ENCODE measurements at regions not wholly inside any gene's neighbourhood (a gene's known extent, or its start where the extent isn't known, plus 50 kb on each side); places are given as distances from the start of the nearest gene placed in this dataset.

DNA sequence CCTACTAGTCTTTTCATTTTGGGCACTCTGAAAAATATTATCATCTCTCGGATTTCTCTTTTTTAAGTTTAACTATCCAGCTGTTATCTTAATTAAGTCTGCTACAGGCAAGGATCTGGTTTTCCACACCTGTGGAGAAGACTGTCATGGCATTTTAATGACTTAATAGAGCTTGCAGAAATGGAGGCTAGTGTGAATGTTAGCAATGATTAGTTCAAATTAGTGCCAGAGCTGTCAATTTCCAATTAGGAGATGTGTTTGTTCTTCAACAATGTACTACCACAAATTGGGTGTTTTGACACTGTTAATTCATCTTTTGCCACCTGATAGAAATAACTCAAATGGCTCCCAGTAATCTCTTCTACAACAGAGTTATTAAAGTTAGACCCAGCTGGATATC, 2023.0 kb upstream of the CDH9 start:
- TF ChIP-seq TCF12 (IDR thresholded peaks at IDR 0.05; ENCODE audit: low read depth): no peak
- no peak for TF ChIP-seq ZBTB7A (IDR thresholded peaks at IDR 0.05; ENCODE audit: low read depth)
- no peak for TF ChIP-seq NFIC (IDR thresholded peaks at IDR 0.05)
- TF ChIP-seq, protein P1, sequence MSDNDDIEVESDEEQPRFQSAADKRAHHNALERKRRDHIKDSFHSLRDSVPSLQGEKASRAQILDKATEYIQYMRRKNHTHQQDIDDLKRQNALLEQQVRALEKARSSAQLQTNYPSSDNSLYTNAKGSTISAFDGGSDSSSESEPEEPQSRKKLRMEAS (IDR thresholded peaks at IDR 0.05): no peak
- no peak for TF ChIP-seq TAF1 (IDR thresholded peaks at IDR 0.05; ENCODE audit: low read depth)
- no peak for TF ChIP-seq RAD21 (IDR thresholded peaks at IDR 0.05; ENCODE audit: low read depth)
- TF ChIP-seq YY1 (IDR thresholded peaks at IDR 0.05; ENCODE audit: low read depth): no peak
- TF ChIP-seq, protein P2, sequence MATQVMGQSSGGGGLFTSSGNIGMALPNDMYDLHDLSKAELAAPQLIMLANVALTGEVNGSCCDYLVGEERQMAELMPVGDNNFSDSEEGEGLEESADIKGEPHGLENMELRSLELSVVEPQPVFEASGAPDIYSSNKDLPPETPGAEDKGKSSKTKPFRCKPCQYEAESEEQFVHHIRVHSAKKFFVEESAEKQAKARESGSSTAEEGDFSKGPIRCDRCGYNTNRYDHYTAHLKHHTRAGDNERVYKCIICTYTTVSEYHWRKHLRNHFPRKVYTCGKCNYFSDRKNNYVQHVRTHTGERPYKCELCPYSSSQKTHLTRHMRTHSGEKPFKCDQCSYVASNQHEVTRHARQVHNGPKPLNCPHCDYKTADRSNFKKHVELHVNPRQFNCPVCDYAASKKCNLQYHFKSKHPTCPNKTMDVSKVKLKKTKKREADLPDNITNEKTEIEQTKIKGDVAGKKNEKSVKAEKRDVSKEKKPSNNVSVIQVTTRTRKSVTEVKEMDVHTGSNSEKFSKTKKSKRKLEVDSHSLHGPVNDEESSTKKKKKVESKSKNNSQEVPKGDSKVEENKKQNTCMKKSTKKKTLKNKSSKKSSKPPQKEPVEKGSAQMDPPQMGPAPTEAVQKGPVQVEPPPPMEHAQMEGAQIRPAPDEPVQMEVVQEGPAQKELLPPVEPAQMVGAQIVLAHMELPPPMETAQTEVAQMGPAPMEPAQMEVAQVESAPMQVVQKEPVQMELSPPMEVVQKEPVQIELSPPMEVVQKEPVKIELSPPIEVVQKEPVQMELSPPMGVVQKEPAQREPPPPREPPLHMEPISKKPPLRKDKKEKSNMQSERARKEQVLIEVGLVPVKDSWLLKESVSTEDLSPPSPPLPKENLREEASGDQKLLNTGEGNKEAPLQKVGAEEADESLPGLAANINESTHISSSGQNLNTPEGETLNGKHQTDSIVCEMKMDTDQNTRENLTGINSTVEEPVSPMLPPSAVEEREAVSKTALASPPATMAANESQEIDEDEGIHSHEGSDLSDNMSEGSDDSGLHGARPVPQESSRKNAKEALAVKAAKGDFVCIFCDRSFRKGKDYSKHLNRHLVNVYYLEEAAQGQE (IDR thresholded peaks at IDR 0.05; ENCODE audit: low read depth): no peak
- no peak for TF ChIP-seq TEAD4 (IDR thresholded peaks at IDR 0.05)
- no peak for TF ChIP-seq CREB1 (IDR thresholded peaks at IDR 0.05; ENCODE audit: low read depth)
- TF ChIP-seq, protein P3, sequence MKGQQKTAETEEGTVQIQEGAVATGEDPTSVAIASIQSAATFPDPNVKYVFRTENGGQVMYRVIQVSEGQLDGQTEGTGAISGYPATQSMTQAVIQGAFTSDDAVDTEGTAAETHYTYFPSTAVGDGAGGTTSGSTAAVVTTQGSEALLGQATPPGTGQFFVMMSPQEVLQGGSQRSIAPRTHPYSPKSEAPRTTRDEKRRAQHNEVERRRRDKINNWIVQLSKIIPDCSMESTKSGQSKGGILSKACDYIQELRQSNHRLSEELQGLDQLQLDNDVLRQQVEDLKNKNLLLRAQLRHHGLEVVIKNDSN (IDR thresholded peaks at IDR 0.05): no peak
- no peak for TF ChIP-seq EGR1 (IDR thresholded peaks at IDR 0.05)
- TF ChIP-seq EP300 (IDR thresholded peaks at IDR 0.05; ENCODE audit: borderline replicate concordance): no peak

Data from Ishikawa (cell line).